PC-9 (cell line): ENCODE measurements at regions not wholly inside any gene's neighbourhood (a gene's known extent, or its start where the extent isn't known, plus 50 kb on each side); places are given as distances from the start of the nearest gene placed in this dataset.

Experiments
- EZH2 ChIP-seq: fragments of 200-600 bp; sonication (generic); IDR thresholded peaks from 2 replicates; pipeline ENCODE4 v1.8.0; 2017; ENCODE audit warnings: antibody characterized with exemption, low read depth
- TF ChIP-seq, protein P1 (sequence below): fragments of 200-600 bp; sonication (generic); conservative IDR thresholded peaks from 2 replicates; pipeline ENCODE4 v1.6.1; 2017; ENCODE audit warnings: mixed run types, antibody characterized with exemption, mild to moderate bottlenecking, moderate library complexity

GRCh38 chr1:9184749-9185148, 49.8 kb upstream of the H6PD start:
- TF ChIP-seq, protein P1, sequence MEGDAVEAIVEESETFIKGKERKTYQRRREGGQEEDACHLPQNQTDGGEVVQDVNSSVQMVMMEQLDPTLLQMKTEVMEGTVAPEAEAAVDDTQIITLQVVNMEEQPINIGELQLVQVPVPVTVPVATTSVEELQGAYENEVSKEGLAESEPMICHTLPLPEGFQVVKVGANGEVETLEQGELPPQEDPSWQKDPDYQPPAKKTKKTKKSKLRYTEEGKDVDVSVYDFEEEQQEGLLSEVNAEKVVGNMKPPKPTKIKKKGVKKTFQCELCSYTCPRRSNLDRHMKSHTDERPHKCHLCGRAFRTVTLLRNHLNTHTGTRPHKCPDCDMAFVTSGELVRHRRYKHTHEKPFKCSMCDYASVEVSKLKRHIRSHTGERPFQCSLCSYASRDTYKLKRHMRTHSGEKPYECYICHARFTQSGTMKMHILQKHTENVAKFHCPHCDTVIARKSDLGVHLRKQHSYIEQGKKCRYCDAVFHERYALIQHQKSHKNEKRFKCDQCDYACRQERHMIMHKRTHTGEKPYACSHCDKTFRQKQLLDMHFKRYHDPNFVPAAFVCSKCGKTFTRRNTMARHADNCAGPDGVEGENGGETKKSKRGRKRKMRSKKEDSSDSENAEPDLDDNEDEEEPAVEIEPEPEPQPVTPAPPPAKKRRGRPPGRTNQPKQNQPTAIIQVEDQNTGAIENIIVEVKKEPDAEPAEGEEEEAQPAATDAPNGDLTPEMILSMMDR, result no peak
- TF ChIP-seq EZH2, result no peak
